ENCODE measurements at regions not wholly inside any gene's neighbourhood (a gene's known extent, or its start where the extent isn't known, plus 50 kb on each side); places are given as distances from the start of the nearest gene placed in this dataset.

- no peak for DNase-seq
These were observed 55.8 kb upstream of the CDH6 start for GRCh38 chr5:31137676-31138075.

GRCh38 chr5:31135542-31135941 is 57.9 kb upstream of the CDH6 start:
- DNase-seq = no peak

GRCh38 chr5:31133488-31133887 is 60.0 kb upstream of the CDH6 start:
- no peak for DNase-seq

GRCh38 chr5:31131381-31131891 is 62.0 kb upstream of the CDH6 start:
- DNase-seq = no peak

GRCh38 chr5:31130676-31131075 is 62.8 kb upstream of the CDH6 start:
- no peak for DNase-seq

GRCh38 chr5:31124651-31125305 is 68.7 kb upstream of the CDH6 start:
- no peak for DNase-seq

GRCh38 chr5:31124026-31124425 is 69.5 kb upstream of the CDH6 start:
- no peak for DNase-seq

- no peak for DNase-seq
These were observed 70.2 kb upstream of the CDH6 start for GRCh38 chr5:31122998-31123951.

- DNase-seq = no peak
These were observed 72.3 kb upstream of the CDH6 start for GRCh38 chr5:31121224-31121623.

GRCh38 chr5:31120642-31120948 is 72.9 kb upstream of the CDH6 start:
- DNase-seq = no peak

GRCh38 chr5:31119938-31120641 is 73.4 kb upstream of the CDH6 start:
- DNase-seq = no peak

- no peak for DNase-seq
These were observed 76.9 kb upstream of the CDH6 start for GRCh38 chr5:31116466-31117031.

GRCh38 chr5:31114817-31115216 is 78.7 kb upstream of the CDH6 start:
- no peak for DNase-seq

- no peak for DNase-seq
These were observed 79.7 kb upstream of the CDH6 start for GRCh38 chr5:31113666-31114350.

GRCh38 chr5:31113101-31113500 is 80.4 kb upstream of the CDH6 start:
- DNase-seq = no peak

GRCh38 chr5:31107091-31107518 is 86.4 kb upstream of the CDH6 start:
- DNase-seq = no peak

GRCh38 chr5:31106691-31107090 is 86.8 kb upstream of the CDH6 start:
- no peak for DNase-seq

- no peak for DNase-seq
These were observed 87.2 kb upstream of the CDH6 start for GRCh38 chr5:31106278-31106677.

GRCh38 chr5:31104775-31105174 is 88.7 kb upstream of the CDH6 start:
- no peak for DNase-seq

GRCh38 chr5:31100781-31101310 is 92.6 kb upstream of the CDH6 start:
- DNase-seq = no peak

- DNase-seq = no peak
These were observed 93.4 kb upstream of the CDH6 start for GRCh38 chr5:31100047-31100575.

- DNase-seq = no peak
These were observed 94.7 kb upstream of the CDH6 start for GRCh38 chr5:31098811-31099210.
